Lower lobe of right lung (tissue), 2 donors: ENCODE measurements at regions not wholly inside any gene's neighbourhood (a gene's known extent, or its start where the extent isn't known, plus 50 kb on each side); places are given as distances from the start of the nearest gene placed in this dataset.

ENCODE experiments used
- ATAC-seq, 2 donors: fragments of 200-7000 bp; cut with Tn5 transposase; one replicate each; pipeline ENCODE4 v1.9.1; 2020 to 2022; ENCODE audit warnings: mild to moderate bottlenecking in 2 of 2, moderate library complexity in 2 of 2
- DNase-seq: peaks from one replicate; pipeline ENCODE4 v3.0.0-alpha.2; 2020
- H3K27ac ChIP-seq: fragments of 200-600 bp; one replicate; pipeline ENCODE4 v1.8.0; 2022
- H3K27me3 ChIP-seq: fragments of 200-600 bp; one replicate; pipeline ENCODE4 v1.8.0; 2022; ENCODE audit warnings: low read depth
- H3K36me3 ChIP-seq: fragments of 200-600 bp; one replicate; pipeline ENCODE4 v1.8.0; 2022; ENCODE audit warnings: mild to moderate bottlenecking
- H3K4me1 ChIP-seq: fragments of 200-600 bp; one replicate; pipeline ENCODE4 v1.8.0; 2022
- H3K4me3 ChIP-seq: fragments of 200-600 bp; one replicate; pipeline ENCODE4 v1.8.0; 2022; ENCODE audit warnings: mild to moderate bottlenecking
- H3K9me3 ChIP-seq: fragments of 200-600 bp; one replicate; pipeline ENCODE4 v1.8.0; 2022
- CTCF ChIP-seq: fragments of 200-600 bp; IDR thresholded peaks from one replicate; pipeline ENCODE4 v1.8.0; 2022; ENCODE audit warnings: antibody characterized with exemption, mild to moderate bottlenecking
- intact Hi-C: fragments of 100-400 bp; cut with DNase I; formaldehyde crosslinking; loops from one replicate; pipeline ENCODE4 v1.11.0; 2022
- donor health status: DM: no; HTN: yes; CAD: no; lungs with severe emphysema.

GRCh38 chr2:144706647-144707046, 186.7 kb upstream of the ZEB2 start:
- Histone ChIP-seq H3K27ac (no peak overlapping the region), H3K4me3 (no peak overlapping the region), H3K36me3 (no peaks in the 10 kb centered on the region), H3K27me3 (no peaks in the 10 kb centered on the region), H3K4me1 (no peaks in the 10 kb centered on the region), H3K9me3 (no peaks in the 10 kb centered on the region)
- no peak for DNase-seq
- no peak for ATAC-seq
- intact Hi-C loops = no loop called here
- TF ChIP-seq CTCF = no peak

GRCh38 chr2:144705328-144706245, 185.7 kb upstream of the ZEB2 start:
- Histone ChIP-seq H3K4me1 (no peaks in the 10 kb centered on the region), H3K36me3 (no peaks in the 10 kb centered on the region), H3K27me3 (no peaks in the 10 kb centered on the region), H3K9me3 (no peaks in the 10 kb centered on the region), H3K27ac (no peak overlapping the region), H3K4me3 (no peak overlapping the region)
- ATAC-seq (no peak), DNase-seq (no peak)
- intact Hi-C loops = no loop called here
- no peak for TF ChIP-seq CTCF

- DNase-seq = no peak
- no peak for TF ChIP-seq CTCF
- no peak overlapping the region for H3K4me3 ChIP-seq
- H3K27ac ChIP-seq = no peak overlapping the region
- no peaks in the 10 kb centered on the region for H3K27me3 ChIP-seq
- ATAC-seq = no peak
- H3K4me1 ChIP-seq = no peaks in the 10 kb centered on the region
- H3K36me3 ChIP-seq = no peaks in the 10 kb centered on the region
- intact Hi-C loops = no loop called here
- no peaks in the 10 kb centered on the region for H3K9me3 ChIP-seq
Observed at GRCh38 chr2:144704709-144705095, 184.8 kb upstream of the ZEB2 start.

GRCh38 chr2:144703852-144704708, 184.2 kb upstream of the ZEB2 start:
- no peak for TF ChIP-seq CTCF
- DNase-seq = peak; percentile 48
- Histone ChIP-seq H3K4me3 (no peak overlapping the region), H3K27ac (peak overlapping the region; percentile 9), H3K36me3 (no peaks in the 10 kb centered on the region), H3K4me1 (no peaks in the 10 kb centered on the region), H3K9me3 (no peaks in the 10 kb centered on the region), H3K27me3 (no peaks in the 10 kb centered on the region)
- intact Hi-C loops = no loop called here
- peak; percentile 76 to 79 for ATAC-seq

GRCh38 chr2:144702051-144702450, 182.1 kb upstream of the ZEB2 start:
- no peaks in the 10 kb centered on the region for H3K4me1 ChIP-seq
- H3K27ac ChIP-seq = no peak overlapping the region
- H3K36me3 ChIP-seq = no peaks in the 10 kb centered on the region
- intact Hi-C loops = no loop called here
- no peak overlapping the region for H3K4me3 ChIP-seq
- no peak for TF ChIP-seq CTCF
- ATAC-seq (peak; percentile 66 to 76), DNase-seq (peak; percentile 39)
- H3K9me3 ChIP-seq = no peaks in the 10 kb centered on the region
- no peaks in the 10 kb centered on the region for H3K27me3 ChIP-seq
